Gastrocnemius medialis (tissue), 4 donors: ENCODE measurements at regions not wholly inside any gene's neighbourhood (a gene's known extent, or its start where the extent isn't known, plus 50 kb on each side); places are given as distances from the start of the nearest gene placed in this dataset.

Source experiments
- ATAC-seq, 2 donors: fragments of 150-250 bp; one replicate each; pipeline ENCODE4 v1.9.1; 2016
- DNase-seq, 2 donors: peaks; one replicate each; pipeline ENCODE4 v3.0.0-alpha.2; 2019
- H3K27ac ChIP-seq, 4 donors: fragments of 200-600 bp; sonication (generic); 1 replicate in 1 of 4; 2 replicates in 3 of 4; pipeline ENCODE4 v1.5.1; 2016 to 2018; ENCODE audit warnings: mild to moderate bottlenecking in 2 of 4, moderate library complexity in 1 of 4
- H3K27me3 ChIP-seq, 3 donors: fragments of 200-600 bp; sonication (generic) in 2 of 3; 1 replicate in 1 of 3; 2 replicates in 2 of 3; pipeline versions ENCODE4 v1.5.1 to v1.6.0; 2016 to 2019; ENCODE audit warnings: mild to moderate bottlenecking in 1 of 3, moderate library complexity in 1 of 3
- H3K36me3 ChIP-seq, 2 donors: fragments of 200-600 bp; sonication (generic) in 1 of 2; one replicate each; pipeline ENCODE4 v1.5.1; 2017 to 2018
- H3K4me1 ChIP-seq, 2 donors: fragments of 200-600 bp; sonication (generic) in 1 of 2; one replicate each; pipeline ENCODE4 v1.5.1; 2016 to 2017; ENCODE audit warnings: mild to moderate bottlenecking in 2 of 2
- H3K4me3 ChIP-seq, 4 donors: fragments of 200-600 bp; sonication (generic) in 3 of 4; 1 replicate in 1 of 4; 2 replicates in 3 of 4; pipeline ENCODE4 v1.5.1; 2016 to 2019; ENCODE audit warnings: mild to moderate bottlenecking in 2 of 4
- H3K9me3 ChIP-seq, 3 donors: fragments of 200-600 bp; sonication (generic) in 2 of 3; 1 replicate in 1 of 3; 2 replicates in 2 of 3; pipeline ENCODE4 v1.5.1; 2016 to 2019
- POLR2A ChIP-seq, 2 donors: fragments of 450-650 bp; IDR thresholded peaks; one replicate each; pipeline ENCODE4 v1.6.1; 2017; ENCODE audit warnings: antibody characterized with exemption in 2 of 2, mild to moderate bottlenecking in 2 of 2, moderate library complexity in 2 of 2
- in situ Hi-C, 4 donors: fragments of 200-750 bp; cut with MboI; loops; one replicate each; pipeline versions ENCODE4 v1.15.0 to v1.8.0; 2017; ENCODE audit warnings: low sequenced_read_pairs in 4 of 4
- intact Hi-C: fragments of 100-400 bp; cut with DNase I; formaldehyde crosslinking; loops from one replicate; pipeline ENCODE4 v1.15.1; 2023; ENCODE audit warnings: low total_unique reads
- TF ChIP-seq, protein P1 (sequence below), 5 experiments: fragments of 450-650 bp in 3 of 5; fragments of 200-600 bp in 2 of 5; sonication (generic) in 2 of 5; IDR thresholded peaks in 4 of 5; conservative IDR thresholded peaks in 1 of 5; 1 replicate in 4 of 5; 2 replicates in 1 of 5; pipeline ENCODE4 v1.5.1; 2016 to 2019; ENCODE audit warnings: antibody characterized with exemption in 5 of 5, mild to moderate bottlenecking in 3 of 5, moderate library complexity in 3 of 5

DNA sequence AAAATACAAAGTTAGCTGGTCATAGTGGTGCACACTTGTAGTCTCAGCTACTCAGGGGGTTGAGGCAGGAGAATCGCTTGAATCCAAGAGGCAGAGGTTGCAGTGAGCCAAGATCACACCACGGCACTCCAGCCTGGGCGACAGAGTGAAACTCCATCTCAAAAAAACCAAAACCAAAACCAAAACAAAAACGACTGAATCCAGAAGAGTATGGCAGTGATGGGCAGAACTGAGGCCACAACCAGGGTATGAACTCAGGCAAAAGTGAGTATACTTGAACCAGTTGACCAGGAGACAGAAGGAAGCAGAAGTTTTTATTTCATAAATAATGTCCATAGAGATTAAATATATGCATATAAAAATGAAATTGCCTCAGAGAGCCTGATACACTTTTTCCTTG, 620.0 kb upstream of the SEL1L start:
- Histone ChIP-seq H3K4me3 (no peak overlapping the region), H3K4me1 (no peaks in the 10 kb centered on the region), H3K27ac (no peak overlapping the region), H3K36me3 (no peaks in the 10 kb centered on the region), H3K9me3 (no peaks in the 10 kb centered on the region), H3K27me3 (no peaks in the 10 kb centered on the region)
- TF ChIP-seq, protein P1, sequence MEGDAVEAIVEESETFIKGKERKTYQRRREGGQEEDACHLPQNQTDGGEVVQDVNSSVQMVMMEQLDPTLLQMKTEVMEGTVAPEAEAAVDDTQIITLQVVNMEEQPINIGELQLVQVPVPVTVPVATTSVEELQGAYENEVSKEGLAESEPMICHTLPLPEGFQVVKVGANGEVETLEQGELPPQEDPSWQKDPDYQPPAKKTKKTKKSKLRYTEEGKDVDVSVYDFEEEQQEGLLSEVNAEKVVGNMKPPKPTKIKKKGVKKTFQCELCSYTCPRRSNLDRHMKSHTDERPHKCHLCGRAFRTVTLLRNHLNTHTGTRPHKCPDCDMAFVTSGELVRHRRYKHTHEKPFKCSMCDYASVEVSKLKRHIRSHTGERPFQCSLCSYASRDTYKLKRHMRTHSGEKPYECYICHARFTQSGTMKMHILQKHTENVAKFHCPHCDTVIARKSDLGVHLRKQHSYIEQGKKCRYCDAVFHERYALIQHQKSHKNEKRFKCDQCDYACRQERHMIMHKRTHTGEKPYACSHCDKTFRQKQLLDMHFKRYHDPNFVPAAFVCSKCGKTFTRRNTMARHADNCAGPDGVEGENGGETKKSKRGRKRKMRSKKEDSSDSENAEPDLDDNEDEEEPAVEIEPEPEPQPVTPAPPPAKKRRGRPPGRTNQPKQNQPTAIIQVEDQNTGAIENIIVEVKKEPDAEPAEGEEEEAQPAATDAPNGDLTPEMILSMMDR (IDR thresholded peaks at IDR 0.05 in 4 of 5, conservative IDR thresholded peaks at IDR 0.05 in 1 of 5): no peak
- TF ChIP-seq POLR2A (IDR thresholded peaks at IDR 0.05): no peak
- intact Hi-C loops: no loop called here
- DNase-seq (no peak), ATAC-seq (no peak)
- in situ Hi-C loops: no loop called here

DNA sequence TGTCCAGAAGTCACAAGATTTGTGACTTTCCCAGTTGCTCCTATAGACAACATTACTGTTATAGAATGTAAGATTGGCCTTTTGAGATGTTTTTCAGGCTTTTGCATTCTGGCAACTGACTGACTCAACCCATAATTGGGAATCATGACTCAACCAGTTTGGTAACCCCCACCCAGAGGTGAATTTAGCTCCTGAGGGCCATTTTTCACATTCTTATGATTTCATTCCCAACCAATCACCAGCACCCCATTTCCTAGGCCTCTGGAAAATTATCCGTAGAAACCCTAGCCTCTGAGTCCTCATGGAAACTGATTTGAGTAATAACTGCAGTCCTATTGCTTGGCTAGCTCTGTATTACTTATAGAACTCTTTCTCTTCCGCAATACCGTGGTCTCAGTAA, 626.0 kb upstream of the SEL1L start:
- in situ Hi-C loops: no loop called here
- DNase-seq (no peak), ATAC-seq (no peak)
- Histone ChIP-seq H3K4me3 (no peak overlapping the region), H3K36me3 (no peaks in the 10 kb centered on the region), H3K27ac (no peak overlapping the region), H3K4me1 (no peaks in the 10 kb centered on the region), H3K27me3 (no peaks in the 10 kb centered on the region), H3K9me3 (no peaks in the 10 kb centered on the region)
- TF ChIP-seq, protein P1 (IDR thresholded peaks at IDR 0.05 in 4 of 5, conservative IDR thresholded peaks at IDR 0.05 in 1 of 5): no peak
- TF ChIP-seq POLR2A (IDR thresholded peaks at IDR 0.05): no peak
- intact Hi-C loops: no loop called here

DNA sequence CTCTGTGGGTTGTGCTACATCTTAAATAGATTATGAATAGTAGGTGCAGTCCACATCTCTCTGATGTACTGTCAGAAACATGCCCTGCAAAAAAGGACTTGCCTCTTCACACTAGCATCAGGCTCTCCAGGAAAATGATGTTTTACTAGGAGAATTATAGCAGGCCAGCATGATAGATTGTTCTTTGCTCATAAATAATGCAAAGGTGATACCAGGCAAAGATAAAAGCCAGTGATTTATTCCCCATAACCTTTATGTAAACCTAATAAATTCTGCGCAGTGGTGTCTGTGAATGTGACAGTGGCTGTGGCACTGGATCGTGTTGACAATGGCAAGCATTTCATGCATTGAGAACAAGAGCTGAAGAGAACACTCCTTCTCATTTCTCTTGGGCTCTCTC, 646.5 kb upstream of the SEL1L start:
- Histone ChIP-seq H3K27me3 (no peaks in the 10 kb centered on the region), H3K4me3 (no peak overlapping the region), H3K9me3 (no peaks in the 10 kb centered on the region), H3K27ac (no peak overlapping the region), H3K36me3 (no peaks in the 10 kb centered on the region), H3K4me1 (no peaks in the 10 kb centered on the region)
- TF ChIP-seq, protein P1 (IDR thresholded peaks at IDR 0.05 in 4 of 5, conservative IDR thresholded peaks at IDR 0.05 in 1 of 5): no peak
- TF ChIP-seq POLR2A (IDR thresholded peaks at IDR 0.05): no peak
- intact Hi-C loops: no loop called here
- in situ Hi-C loops: no loop called here
- DNase-seq: no peak
- no peak for ATAC-seq

DNA sequence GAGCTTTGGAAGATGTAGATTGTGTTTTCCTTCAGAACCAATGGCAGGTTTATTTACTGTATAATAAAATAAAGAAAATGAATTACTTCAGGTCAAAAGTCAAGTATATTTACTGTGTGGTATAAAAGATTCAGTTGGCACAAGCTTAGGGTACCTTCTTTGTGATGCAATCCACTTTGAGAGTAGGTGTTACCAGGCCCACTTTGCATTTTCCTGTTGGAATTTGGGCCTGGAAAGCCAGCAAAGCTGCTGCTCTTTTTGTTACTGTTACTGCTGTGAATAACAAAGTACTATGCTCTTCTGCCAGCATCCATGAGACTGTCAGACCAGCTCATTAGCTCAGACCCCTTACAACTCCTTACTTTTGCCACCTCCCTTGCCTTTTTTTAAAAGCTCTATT, 649.0 kb upstream of the SEL1L start:
- Histone ChIP-seq H3K27ac (no peak overlapping the region), H3K27me3 (no peaks in the 10 kb centered on the region), H3K9me3 (no peaks in the 10 kb centered on the region), H3K4me1 (no peaks in the 10 kb centered on the region), H3K4me3 (no peak overlapping the region), H3K36me3 (no peaks in the 10 kb centered on the region)
- DNase-seq (no peak), ATAC-seq (no peak)
- in situ Hi-C loops: no loop called here
- intact Hi-C loops: no loop called here
- TF ChIP-seq, protein P1 (IDR thresholded peaks at IDR 0.05 in 4 of 5, conservative IDR thresholded peaks at IDR 0.05 in 1 of 5): no peak
- no peak for TF ChIP-seq POLR2A (IDR thresholded peaks at IDR 0.05)

DNA sequence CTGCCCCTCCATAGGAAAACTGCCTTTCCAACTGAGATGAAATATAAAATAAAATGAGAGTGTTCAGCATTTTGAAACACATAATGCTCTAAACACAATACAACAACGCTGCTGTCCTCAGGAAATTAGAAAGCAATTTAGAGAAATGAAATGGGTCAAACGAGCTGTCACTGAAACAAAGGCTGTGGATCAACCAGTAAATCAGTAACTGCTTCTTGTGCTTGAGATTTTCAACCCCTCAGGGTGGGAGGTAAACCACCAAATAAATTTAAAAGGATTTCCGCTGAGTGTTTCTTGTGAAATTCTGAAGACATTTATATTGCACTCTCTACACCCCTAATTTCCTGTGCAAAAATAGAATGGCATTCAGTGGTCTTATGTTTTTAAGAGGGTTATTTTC, 657.1 kb upstream of the SEL1L start:
- Histone ChIP-seq H3K9me3 (no peaks in the 10 kb centered on the region), H3K36me3 (no peaks in the 10 kb centered on the region), H3K27ac (no peak overlapping the region), H3K4me1 (no peaks in the 10 kb centered on the region), H3K4me3 (no peak overlapping the region), H3K27me3 (no peaks in the 10 kb centered on the region)
- ATAC-seq (no peak), DNase-seq (no peak)
- intact Hi-C loops (no loop called here), in situ Hi-C loops (no loop called here)
- TF ChIP-seq, protein P1 (IDR thresholded peaks at IDR 0.05 in 4 of 5, conservative IDR thresholded peaks at IDR 0.05 in 1 of 5): no peak
- TF ChIP-seq POLR2A (IDR thresholded peaks at IDR 0.05): no peak
